ENCODE measurements at regions not wholly inside any gene's neighbourhood (a gene's known extent, or its start where the extent isn't known, plus 50 kb on each side); places are given as distances from the start of the nearest gene placed in this dataset.

GRCh38 chr17:74089869-74090464 is 113.5 kb upstream of the RPL38 start:
- Mint-ChIP-seq H3K27ac (no peak overlapping the region), H3K4me1 (no peaks in the 10 kb centered on the region), H3K4me3 (no peak overlapping the region), H3K9me3 (peaks cover 2 to 8% of the 10 kb centered on the region in 2 donors), H3K27me3 (peaks cover 16% of the 10 kb centered on the region)
- peak; percentile 49 to 63 for DNase-seq
- peak; percentile 60 for ATAC-seq

- peaks cover 8% of the 10 kb centered on the region for H3K27me3 Mint-ChIP-seq
- ATAC-seq, result no peak
- H3K27ac Mint-ChIP-seq, result no peak overlapping the region
- no peak for DNase-seq
- no peaks in the 10 kb centered on the region for H3K9me3 Mint-ChIP-seq
- no peaks in the 10 kb centered on the region for H3K4me1 Mint-ChIP-seq
- H3K4me3 Mint-ChIP-seq, result no peak overlapping the region
Measured at GRCh38 chr17:74094651-74095050, 108.8 kb upstream of the RPL38 start.

GRCh38 chr17:74096456-74096855 is 107.0 kb upstream of the RPL38 start:
- Mint-ChIP-seq H3K27ac (no peak overlapping the region), H3K27me3 (peaks cover 7% of the 10 kb centered on the region), H3K4me1 (no peaks in the 10 kb centered on the region), H3K4me3 (no peak overlapping the region), H3K9me3 (no peaks in the 10 kb centered on the region)
- DNase-seq, result no peak
- no peak for ATAC-seq

GRCh38 chr17:74097450-74098135 is 105.9 kb upstream of the RPL38 start:
- no peaks in the 10 kb centered on the region for H3K4me1 Mint-ChIP-seq
- peak overlapping the region in 1 of 2 donors; percentile 9 for H3K27ac Mint-ChIP-seq
- H3K4me3 Mint-ChIP-seq, result no peak overlapping the region
- no peak for ATAC-seq
- H3K9me3 Mint-ChIP-seq, result no peaks in the 10 kb centered on the region
- H3K27me3 Mint-ChIP-seq, result peaks cover 17% of the 10 kb centered on the region
- DNase-seq, result no peak

GRCh38 chr17:74098136-74099024 is 105.1 kb upstream of the RPL38 start:
- Mint-ChIP-seq H3K4me3 (no peak overlapping the region), H3K4me1 (no peaks in the 10 kb centered on the region), H3K9me3 (no peaks in the 10 kb centered on the region), H3K27ac (peak overlapping the region in 1 of 2 donors; percentile 9), H3K27me3 (peaks cover 20% of the 10 kb centered on the region)
- ATAC-seq (no peak), DNase-seq (no peak)

GRCh38 chr17:74099442-74100340 is 103.8 kb upstream of the RPL38 start:
- no peaks in the 10 kb centered on the region for H3K4me1 Mint-ChIP-seq
- H3K27ac Mint-ChIP-seq, result no peak overlapping the region
- H3K27me3 Mint-ChIP-seq, result peaks cover 20% of the 10 kb centered on the region
- DNase-seq (no peak), ATAC-seq (no peak)
- H3K9me3 Mint-ChIP-seq, result no peaks in the 10 kb centered on the region
- H3K4me3 Mint-ChIP-seq, result no peak overlapping the region

- peaks cover 45% of the 10 kb centered on the region for H3K27me3 Mint-ChIP-seq
- DNase-seq (no peak), ATAC-seq (no peak)
- no peaks in the 10 kb centered on the region for H3K4me1 Mint-ChIP-seq
- H3K27ac Mint-ChIP-seq, result no peak overlapping the region
- no peak overlapping the region for H3K4me3 Mint-ChIP-seq
- H3K9me3 Mint-ChIP-seq, result no peaks in the 10 kb centered on the region
Measured at GRCh38 chr17:74104921-74105320, 98.6 kb upstream of the RPL38 start.

- Mint-ChIP-seq H3K27ac (no peak overlapping the region), H3K4me3 (no peak overlapping the region), H3K9me3 (no peaks in the 10 kb centered on the region), H3K27me3 (peaks cover 33% of the 10 kb centered on the region), H3K4me1 (no peaks in the 10 kb centered on the region)
- DNase-seq (no peak), ATAC-seq (no peak)
Measured at GRCh38 chr17:74107107-74107506, 96.4 kb upstream of the RPL38 start.

- ATAC-seq, result no peak
- H3K27me3 Mint-ChIP-seq, result peaks cover 25% of the 10 kb centered on the region
Measured at GRCh38 chr17:74108126-74108705, 95.3 kb upstream of the RPL38 start.

GRCh38 chr17:74110467-74110866 is 93.0 kb upstream of the RPL38 start:
- Mint-ChIP-seq H3K27ac (no peak overlapping the region), H3K27me3 (peaks cover 31% of the 10 kb centered on the region), H3K4me1 (no peaks in the 10 kb centered on the region), H3K4me3 (no peak overlapping the region), H3K9me3 (no peaks in the 10 kb centered on the region)
- DNase-seq (no peak), ATAC-seq (no peak)

More at GRCh38 chr17:74108126-74108705, 95.3 kb upstream of the RPL38 start:
- no peak overlapping the region for H3K27ac Mint-ChIP-seq
- no peak overlapping the region for H3K4me3 Mint-ChIP-seq
- H3K4me1 Mint-ChIP-seq, result no peaks in the 10 kb centered on the region
- no peaks in the 10 kb centered on the region for H3K9me3 Mint-ChIP-seq
- no peak for DNase-seq

GRCh38 chr17:74113326-74113725 is 90.2 kb upstream of the RPL38 start:
- no peak for DNase-seq
- peaks cover 42% of the 10 kb centered on the region for H3K27me3 Mint-ChIP-seq
- H3K4me1 Mint-ChIP-seq, result no peaks in the 10 kb centered on the region
- ATAC-seq, result peak; percentile 35
- H3K4me3 Mint-ChIP-seq, result no peak overlapping the region
- no peaks in the 10 kb centered on the region for H3K9me3 Mint-ChIP-seq
- H3K27ac Mint-ChIP-seq, result no peak overlapping the region

GRCh38 chr17:74113952-74114351 is 89.5 kb upstream of the RPL38 start:
- ATAC-seq (no peak), DNase-seq (no peak)
- H3K27ac Mint-ChIP-seq, result no peak overlapping the region
- H3K9me3 Mint-ChIP-seq, result no peaks in the 10 kb centered on the region
- H3K4me3 Mint-ChIP-seq, result no peak overlapping the region
- no peaks in the 10 kb centered on the region for H3K4me1 Mint-ChIP-seq
- peaks cover 36% of the 10 kb centered on the region for H3K27me3 Mint-ChIP-seq

GRCh38 chr17:74114881-74115470 is 88.5 kb upstream of the RPL38 start:
- Mint-ChIP-seq H3K4me3 (no peak overlapping the region), H3K27me3 (peaks cover 29% of the 10 kb centered on the region), H3K27ac (peak overlapping the region in 1 of 2 donors; percentile 39), H3K4me1 (no peaks in the 10 kb centered on the region), H3K9me3 (no peaks in the 10 kb centered on the region)
- DNase-seq, result no peak
- ATAC-seq, result no peak

- H3K9me3 Mint-ChIP-seq, result no peaks in the 10 kb centered on the region
Measured at GRCh38 chr17:74115586-74115985, 87.9 kb upstream of the RPL38 start.

More at GRCh38 chr17:74115586-74115985, 87.9 kb upstream of the RPL38 start:
- no peaks in the 10 kb centered on the region for H3K4me1 Mint-ChIP-seq
- no peak overlapping the region for H3K4me3 Mint-ChIP-seq
- H3K27me3 Mint-ChIP-seq, result peaks cover 29% of the 10 kb centered on the region
- ATAC-seq (no peak), DNase-seq (no peak)
- H3K27ac Mint-ChIP-seq, result no peak overlapping the region
